Sciatic nerve (tissue), 2 donors: ENCODE measurements at regions not wholly inside any gene's neighbourhood (a gene's known extent, or its start where the extent isn't known, plus 50 kb on each side); places are given as distances from the start of the nearest gene placed in this dataset.
"Not testable (repeated sequence)": the region's sequence is repeated elsewhere in the genome, so short reads cannot be mapped to it uniquely, and the experiment has no call there.

Experiments used
- ATAC-seq: fragments of 200-7000 bp; cut with Tn5 transposase; one replicate; pipeline ENCODE4 v1.9.1; 2020; ENCODE audit warnings: mild to moderate bottlenecking, moderate library complexity
- DNase-seq: peaks from one replicate; pipeline ENCODE4 v3.0.0-alpha.2; 2020; ENCODE audit warnings: low spot score
- intact Hi-C: fragments of 100-400 bp; cut with DNase I; formaldehyde crosslinking; loops from one replicate; pipeline ENCODE4 v1.14.2; 2022
- donor health status: DM: no; HTN: no; CAD: no.
- donor health status: DM: no; HTN: no; CAD: no.

DNA sequence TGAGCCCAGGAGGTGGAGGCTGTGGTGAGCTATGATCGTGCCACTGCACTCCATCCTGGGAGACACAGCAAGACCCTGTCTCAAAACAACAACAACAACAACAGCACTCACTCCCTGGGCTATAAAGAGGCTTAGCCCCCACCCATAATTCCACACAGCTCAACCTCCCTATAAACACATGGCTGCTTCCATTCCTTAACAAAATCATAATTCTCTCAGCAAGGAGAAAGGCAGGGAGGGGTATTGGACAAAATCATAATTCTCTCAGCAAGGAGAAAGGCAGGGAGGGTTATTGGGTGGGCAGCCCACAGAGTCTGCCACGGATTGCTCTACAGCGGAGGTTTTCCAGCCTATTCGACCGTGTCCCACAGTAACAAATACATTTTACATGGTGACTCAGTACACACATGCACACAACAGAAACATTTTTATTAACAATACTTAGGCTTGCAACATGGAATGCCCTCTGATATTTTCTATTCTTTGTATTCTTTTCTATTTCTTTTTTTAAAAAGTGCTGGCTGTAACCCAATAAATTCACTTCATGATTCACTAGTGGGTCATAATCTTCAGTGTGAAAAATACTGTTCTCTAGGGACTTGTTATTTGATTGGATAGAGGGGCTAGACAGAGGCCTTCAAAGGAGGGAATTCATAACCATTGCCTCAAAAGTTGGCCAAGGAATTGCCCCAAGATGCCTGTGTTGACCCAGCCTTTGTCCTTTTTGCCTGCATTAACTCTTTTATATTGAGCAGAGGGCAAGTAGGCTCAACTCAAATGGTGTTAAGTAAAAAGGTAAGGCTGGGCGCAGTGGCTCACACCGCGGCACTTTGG lies 50.6 kb upstream of the ZMYND8 start:
- intact Hi-C loops: no loop called here
- DNase-seq: no peak
- no peak for ATAC-seq

- DNase-seq (no peak), ATAC-seq (no peak)
- intact Hi-C loops: no loop called here
Measured at GRCh38 chr20:47411161-47411560, 54.7 kb upstream of the ZMYND8 start.

- DNase-seq: no peak
- ATAC-seq: no peak
- intact Hi-C loops: no loop called here
Measured at GRCh38 chr20:47412083-47412482, 55.6 kb upstream of the ZMYND8 start.

- intact Hi-C loops: no loop called here
- ATAC-seq (no peak), DNase-seq (no peak)
Measured at GRCh38 chr20:47413189-47413588, 56.7 kb upstream of the ZMYND8 start.

GRCh38 chr20:47417245-47418068 lies 61.0 kb upstream of the ZMYND8 start:
- ATAC-seq (no peak), DNase-seq (no peak)
- intact Hi-C loops: no loop called here

DNA sequence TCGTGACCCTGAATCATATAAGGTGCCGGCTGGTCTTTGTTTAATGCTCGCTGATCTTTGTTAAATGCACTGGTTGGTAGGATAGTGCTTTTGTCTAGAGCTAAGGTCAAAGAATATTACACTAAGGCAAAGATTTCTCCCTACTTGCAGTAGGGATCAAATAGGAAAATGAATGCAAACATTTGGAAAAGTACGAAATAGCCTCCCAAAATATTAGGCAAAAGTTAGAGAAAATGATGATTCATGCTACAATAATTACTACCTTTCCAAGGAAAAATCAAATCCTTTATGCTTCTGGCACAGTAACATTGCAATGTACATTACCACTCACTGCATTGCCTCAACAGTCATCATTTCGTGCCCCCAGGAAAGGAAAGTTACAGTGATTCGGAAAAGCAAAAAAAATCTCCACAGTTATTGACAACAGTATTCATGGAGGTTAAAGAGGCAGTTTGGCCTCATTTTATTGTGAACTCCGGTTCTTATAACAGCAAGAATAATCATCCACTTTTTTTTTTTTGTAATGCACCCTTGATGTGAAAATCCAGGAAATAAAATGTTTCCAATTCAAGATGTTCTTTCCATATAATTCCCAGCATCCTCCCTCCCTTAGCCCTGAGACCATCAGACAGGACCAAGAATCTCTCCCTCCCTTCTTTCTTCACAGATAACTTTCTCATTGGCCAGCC lies 61.7 kb upstream of the ZMYND8 start:
- ATAC-seq: no peak
- no peak for DNase-seq
- intact Hi-C loops: no loop called here

- ATAC-seq: no peak
- intact Hi-C loops: no loop called here
Measured at GRCh38 chr20:47419953-47420514, 63.5 kb upstream of the ZMYND8 start.

GRCh38 chr20:47421076-47421475 lies 64.6 kb upstream of the ZMYND8 start:
- DNase-seq (no peak), ATAC-seq (no peak)
- intact Hi-C loops: no loop called here

More at GRCh38 chr20:47419953-47420514, 63.5 kb upstream of the ZMYND8 start:
- DNase-seq: no peak

DNA sequence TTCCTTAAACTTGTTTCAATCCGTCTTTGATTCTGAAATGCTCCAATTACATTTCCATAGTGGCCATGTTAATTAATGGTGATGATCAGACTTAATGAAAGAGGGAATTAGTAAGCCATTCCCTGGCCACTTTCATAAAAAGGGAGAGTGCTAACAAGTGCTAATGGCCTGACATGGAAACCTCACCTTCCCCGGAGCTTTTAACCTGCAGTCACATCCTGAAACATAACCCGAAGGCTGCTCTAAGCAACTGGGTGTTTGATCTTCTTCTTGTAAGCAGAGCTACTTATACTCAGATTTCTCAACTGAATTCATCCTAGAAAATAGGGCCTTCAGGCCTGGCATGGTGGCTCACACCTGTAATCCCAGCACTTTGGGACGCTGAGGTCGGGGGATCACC lies 67.1 kb upstream of the ZMYND8 start:
- no peak for DNase-seq
- no peak for ATAC-seq
- intact Hi-C loops: no loop called here

- ATAC-seq (no peak), DNase-seq (no peak)
- intact Hi-C loops: no loop called here
Measured at GRCh38 chr20:47427067-47427466, 70.6 kb upstream of the ZMYND8 start.

DNA sequence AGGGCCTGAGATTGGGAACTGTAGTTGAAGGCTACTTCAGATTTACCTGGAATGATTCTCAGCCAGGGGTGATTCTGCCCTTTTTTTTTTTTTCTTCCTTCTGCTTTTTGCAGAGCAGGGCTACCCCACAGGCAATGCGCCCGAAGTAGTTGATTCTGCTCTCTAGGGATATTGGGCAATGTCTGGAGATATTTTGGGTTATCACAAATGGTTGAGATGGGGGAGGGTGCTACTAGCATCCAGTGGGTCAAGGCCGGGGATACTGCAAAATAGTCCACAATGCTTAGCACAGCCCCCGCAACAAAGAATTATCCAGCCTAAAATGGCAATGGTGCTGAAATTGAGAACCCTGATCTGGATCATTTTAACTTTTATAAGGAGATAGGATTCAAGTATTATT lies 71.2 kb upstream of the ZMYND8 start:
- DNase-seq (no peak), ATAC-seq (no peak)
- intact Hi-C loops: no loop called here

GRCh38 chr20:47428164-47428563 lies 71.7 kb upstream of the ZMYND8 start:
- no peak for ATAC-seq
- DNase-seq: no peak
- intact Hi-C loops: no loop called here

DNA sequence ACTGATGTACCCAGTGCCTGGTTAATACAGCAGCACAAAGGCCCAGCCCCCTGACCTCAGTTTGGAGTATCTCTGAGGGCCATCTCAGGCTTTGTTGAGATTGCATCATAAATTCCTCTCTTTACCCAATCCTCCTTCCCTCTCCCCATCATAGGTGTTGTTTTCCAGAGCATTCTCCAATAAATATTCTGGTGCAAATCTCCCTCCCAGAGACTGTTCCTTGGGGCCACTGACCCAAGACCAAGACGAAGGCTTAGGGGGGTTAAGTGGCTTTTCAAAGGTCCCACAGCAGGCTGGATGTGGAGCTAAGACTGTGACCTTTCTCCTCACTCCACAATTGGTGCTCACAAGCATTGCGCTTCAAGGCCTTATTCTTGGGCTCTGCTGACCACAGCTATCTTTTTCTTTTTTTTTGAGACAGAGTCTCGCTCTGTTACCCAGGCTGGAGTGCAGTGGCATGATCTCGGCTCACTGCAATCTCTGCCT lies 72.4 kb upstream of the ZMYND8 start:
- ATAC-seq: no peak
- intact Hi-C loops: no loop called here
- DNase-seq: no peak

GRCh38 chr20:47429409-47429808 lies 72.3 kb upstream of the NCOA3 start:
- ATAC-seq (no peak), DNase-seq (no peak)
- intact Hi-C loops: no loop called here

- intact Hi-C loops: no loop called here
- ATAC-seq (no peak), DNase-seq (no peak)
Measured at GRCh38 chr20:47430862-47431588, 70.7 kb upstream of the NCOA3 start.

- intact Hi-C loops: no loop called here
- no peak for ATAC-seq
- no peak for DNase-seq
Measured at GRCh38 chr20:47432834-47433210, 68.9 kb upstream of the NCOA3 start.

DNA sequence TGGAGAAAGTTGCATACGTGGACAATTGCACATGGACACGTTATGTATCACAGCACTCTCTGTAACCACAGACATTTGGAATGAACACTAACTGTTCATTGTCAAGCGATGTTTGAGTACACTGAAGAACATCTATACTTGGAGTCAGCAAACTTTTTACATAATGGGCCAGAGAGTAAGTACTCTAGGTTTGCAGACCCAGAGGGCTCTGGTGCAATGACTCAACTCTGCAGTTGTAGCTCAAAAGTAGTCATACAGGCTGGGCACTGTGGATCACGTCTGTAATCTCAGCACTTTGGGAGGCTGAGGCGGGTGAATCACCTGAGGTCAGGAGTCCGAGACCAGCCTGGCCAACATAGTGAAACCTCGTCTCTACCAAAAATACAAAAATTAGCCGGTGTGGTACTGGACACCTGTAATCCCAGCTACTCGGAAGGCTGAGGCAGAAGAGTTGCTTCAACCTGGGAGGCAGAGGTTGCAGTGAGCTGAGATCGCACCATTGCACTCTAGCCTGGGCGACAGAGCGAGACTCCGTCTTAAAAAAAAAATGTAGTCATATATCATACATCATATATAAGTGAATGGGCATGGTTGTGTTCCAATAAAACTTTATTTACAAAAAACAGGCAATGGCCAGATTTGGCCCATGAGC lies 67.4 kb upstream of the NCOA3 start:
- ATAC-seq, intact Hi-C loops, DNase-seq: not testable (repeated sequence)
